GM18858 (cell line): ENCODE measurements at regions not wholly inside any gene's neighbourhood (a gene's known extent, or its start where the extent isn't known, plus 50 kb on each side); places are given as distances from the start of the nearest gene placed in this dataset.
"Not testable (repeated sequence)": the region's sequence is repeated elsewhere in the genome, so short reads cannot be mapped to it uniquely, and the experiment has no call there.

Source experiments
- ATAC-seq: cut with Tn5 transposase; IDR thresholded peaks from one replicate; pipeline ENCODE4 v1.9.1; 2021; ENCODE audit not compliant: unreplicated experiment

DNA sequence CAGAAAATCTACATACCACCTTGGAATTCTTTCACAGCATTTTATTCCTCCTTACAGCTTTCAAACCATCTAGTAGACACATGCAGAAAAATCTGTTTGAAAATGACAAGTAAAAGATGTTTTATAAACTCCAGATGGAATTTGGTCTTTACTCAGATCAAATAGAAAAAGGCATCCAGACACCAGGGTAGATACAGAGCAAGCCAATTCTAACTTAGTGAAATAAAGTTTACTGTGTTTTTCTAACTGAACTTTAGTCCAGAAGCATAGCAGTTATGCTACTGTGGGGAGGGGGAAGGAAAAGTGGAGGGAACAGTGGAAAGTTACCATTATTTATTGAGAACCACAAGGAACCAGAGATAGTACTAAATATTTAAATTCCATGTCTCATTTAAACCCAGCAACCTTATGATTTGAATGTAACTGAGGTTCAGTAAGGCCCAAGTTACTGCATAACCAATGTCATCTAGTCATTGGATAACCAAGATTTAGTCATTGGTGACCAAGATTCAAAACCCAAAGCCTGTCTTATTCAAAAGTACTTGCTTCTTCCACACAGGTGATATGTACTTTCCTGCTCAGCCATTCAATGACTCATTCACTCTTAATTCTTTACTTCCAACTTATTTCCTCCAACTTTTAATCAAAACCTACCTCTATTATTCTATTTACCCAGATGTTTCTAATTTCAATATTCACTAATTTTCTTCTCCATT is 57.7 kb downstream of the RAD51AP2 start:
- no peak for ATAC-seq

GRCh38 chr2:17455343-17455742 is 62.9 kb downstream of the RAD51AP2 start:
- no peak for ATAC-seq

GRCh38 chr2:17446191-17446590 is 72.0 kb downstream of the RAD51AP2 start:
- ATAC-seq = not testable (repeated sequence)

DNA sequence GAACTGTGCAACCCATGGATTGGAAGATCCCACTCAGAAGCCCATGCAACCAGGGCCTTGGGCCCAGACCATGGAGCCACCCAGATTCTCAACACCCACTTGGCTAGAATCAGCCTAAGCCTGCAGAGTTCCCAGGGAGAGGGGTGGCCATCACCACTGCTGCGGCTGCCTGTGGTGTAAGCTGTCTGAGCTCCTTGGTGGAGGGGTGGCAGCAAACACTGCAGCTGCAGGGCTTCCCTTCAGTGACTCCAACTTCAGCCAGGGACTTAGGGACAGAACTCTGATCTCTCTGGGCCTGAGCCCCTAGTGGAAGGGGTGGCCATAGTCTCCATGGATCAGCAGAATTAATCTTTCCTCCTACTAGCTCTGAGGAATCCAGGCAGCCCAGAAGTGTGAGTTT is 72.5 kb downstream of the RAD51AP2 start:
- no peak for ATAC-seq

DNA sequence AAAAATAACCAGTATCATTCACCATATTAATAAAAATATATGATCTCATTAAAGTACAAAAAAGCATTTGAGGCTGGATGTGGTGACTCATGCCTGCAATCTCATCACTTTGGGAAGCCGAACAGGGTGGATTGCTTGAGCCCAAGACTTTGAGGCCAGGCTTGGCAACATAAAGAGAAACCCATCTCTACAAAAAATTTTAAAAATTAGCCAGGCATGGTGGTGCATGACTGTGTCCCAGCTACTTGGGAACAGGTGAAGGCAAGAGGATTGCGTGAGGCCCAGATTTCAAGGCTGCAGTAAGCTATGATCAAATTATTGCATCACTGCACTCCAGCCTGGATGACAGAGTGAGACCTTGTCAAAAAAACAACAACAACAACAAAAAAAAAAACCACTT is 75.9 kb downstream of the RAD51AP2 start:
- no peak for ATAC-seq

GRCh38 chr2:17441790-17442189 is 76.5 kb downstream of the RAD51AP2 start:
- ATAC-seq = no peak

GRCh38 chr2:17441055-17441771 is 77.0 kb downstream of the RAD51AP2 start:
- no peak for ATAC-seq

DNA sequence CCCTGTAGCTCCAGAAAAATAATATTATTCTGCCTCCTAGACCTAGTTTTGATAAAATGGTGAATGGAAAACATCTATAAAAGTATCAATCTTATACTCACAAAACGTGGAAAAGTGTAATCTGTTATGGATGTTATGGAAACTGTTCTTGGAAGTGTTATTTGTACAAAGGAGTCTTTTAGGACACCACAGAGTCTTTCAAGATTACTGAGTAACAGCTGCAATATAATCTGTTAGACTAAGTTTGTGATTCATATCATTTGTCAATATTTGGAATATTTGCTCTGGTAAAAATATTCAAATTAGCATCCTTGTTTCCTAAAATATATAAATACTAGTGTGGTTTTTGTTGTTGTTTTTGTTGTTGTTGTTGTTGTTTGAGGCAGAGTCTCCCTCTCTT is 87.9 kb downstream of the RAD51AP2 start:
- ATAC-seq = no peak

DNA sequence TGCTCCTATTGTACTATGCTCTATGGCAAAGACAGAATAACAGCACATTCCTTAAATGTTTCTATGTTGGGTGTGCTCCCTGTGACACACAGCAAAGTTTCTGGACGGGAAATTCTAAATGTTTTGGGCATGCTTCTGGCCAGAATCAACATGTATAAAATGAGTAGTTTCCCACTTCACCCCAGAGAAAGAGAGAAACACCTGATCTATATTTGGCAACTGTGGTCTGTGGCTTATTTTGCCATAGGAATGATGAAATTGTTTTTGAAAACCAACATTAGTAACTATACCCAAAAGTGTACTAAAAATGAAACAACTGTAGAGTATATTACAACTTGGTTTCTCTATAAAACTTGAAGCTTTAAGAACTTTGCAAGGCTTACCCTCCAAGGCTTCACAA is 89.1 kb downstream of the RAD51AP2 start:
- ATAC-seq = no peak

DNA sequence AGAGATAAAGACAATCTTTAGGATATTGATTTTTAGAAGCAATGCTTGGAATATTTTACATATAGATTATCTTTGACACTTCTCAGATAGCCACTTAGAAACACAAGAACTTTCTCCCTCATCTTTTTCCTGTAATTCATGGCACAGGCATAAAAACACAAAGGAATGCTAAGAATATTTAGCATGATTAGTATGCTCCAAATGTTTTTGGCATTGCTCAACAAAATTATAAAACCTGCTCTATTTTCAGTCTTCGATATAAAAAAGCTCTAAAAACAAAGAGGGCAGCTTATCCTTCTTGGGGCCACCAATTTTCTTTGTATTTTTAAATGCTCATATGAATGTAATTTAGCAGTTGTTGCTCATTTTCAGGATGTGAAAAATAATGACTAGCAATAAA is 90.8 kb downstream of the RAD51AP2 start:
- ATAC-seq = no peak

GRCh38 chr2:17426743-17427142 is 91.5 kb downstream of the RAD51AP2 start:
- no peak for ATAC-seq

DNA sequence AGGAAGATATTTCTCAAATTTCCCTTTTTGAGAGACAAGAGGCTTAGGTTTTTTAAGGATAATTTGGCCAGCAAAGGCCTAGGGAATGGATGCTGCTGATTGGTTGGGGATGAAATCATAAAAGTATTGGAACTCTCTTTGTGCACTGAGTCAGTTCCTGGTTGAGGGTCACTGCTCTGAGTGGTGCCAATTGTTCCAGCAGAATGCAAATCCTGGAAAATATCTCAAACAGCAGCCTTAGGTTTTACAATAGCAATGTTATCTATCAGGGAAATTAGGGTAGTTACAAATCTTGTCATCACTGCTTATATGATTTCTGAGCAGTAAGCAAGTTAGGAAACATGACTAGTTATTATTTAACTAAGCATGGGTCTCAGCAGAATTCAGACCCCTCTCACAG is 96.2 kb downstream of the RAD51AP2 start:
- ATAC-seq = no peak

GRCh38 chr2:17416884-17417391 is 101.3 kb downstream of the RAD51AP2 start:
- ATAC-seq = no peak

DNA sequence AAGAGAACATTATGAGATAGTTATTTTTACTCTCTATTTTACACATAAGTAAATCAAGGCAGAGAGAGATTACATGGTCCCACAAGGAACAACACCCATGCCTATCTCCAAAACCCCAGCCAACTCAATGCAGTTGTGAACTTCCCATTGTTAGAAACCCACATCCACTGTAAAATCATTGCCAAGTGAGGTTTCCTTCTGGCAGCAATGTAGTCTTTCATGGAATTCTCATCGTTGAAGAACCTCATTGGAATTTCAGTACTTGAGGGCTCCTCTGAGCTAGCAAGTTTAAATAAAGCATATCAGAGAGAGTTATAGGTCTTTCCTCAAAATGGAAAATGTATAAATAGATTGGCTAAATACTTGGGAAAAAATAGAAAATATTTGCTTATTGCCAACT is 105.2 kb downstream of the RAD51AP2 start:
- ATAC-seq = no peak

GRCh38 chr2:17401096-17401495 is 117.1 kb downstream of the RAD51AP2 start:
- ATAC-seq = no peak

GRCh38 chr2:17398770-17399169 is 119.5 kb downstream of the RAD51AP2 start:
- ATAC-seq = no peak

DNA sequence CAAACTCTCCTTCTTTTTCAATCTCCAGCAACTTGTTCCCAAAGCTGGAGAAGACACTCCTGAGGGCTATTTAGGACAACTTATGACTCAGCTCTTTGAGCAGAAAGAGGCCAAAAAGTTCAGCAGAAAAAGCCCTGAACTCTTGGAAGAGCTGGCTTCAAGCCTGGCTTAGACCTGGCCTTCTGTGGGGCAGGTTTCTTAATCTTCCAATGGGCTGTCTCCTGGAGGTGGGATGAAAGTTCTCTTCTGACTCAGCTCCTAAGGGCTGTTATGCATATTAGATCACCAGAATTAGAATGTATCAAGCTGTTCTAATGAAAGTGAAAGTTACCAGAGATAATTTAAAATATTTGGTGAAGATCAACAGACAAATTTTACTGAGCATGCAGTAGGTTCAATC is 129.4 kb downstream of the RAD51AP2 start:
- ATAC-seq = no peak

- no peak for ATAC-seq
Observed at GRCh38 chr2:17387591-17387990, 130.6 kb downstream of the RAD51AP2 start.

DNA sequence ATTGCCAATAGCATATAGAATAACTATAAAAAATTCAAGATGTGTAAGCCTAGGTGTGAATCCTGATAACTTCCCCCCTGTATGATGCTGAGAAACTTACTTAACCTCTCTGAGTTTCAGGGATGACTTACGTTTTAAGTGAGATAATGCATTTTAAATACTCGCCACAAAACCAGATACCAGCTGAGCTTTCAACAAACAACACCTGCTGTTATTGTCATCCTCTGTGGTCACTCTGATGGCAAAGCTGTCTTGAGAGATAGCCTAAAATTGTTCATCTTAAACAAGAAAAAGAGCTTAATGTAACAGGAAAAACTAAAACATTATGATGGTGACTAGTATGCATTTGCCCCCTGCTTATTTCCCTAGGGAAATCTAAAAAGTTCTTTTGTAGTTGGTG is 131.5 kb downstream of the RAD51AP2 start:
- ATAC-seq = no peak

- ATAC-seq = no peak
Observed at GRCh38 chr2:17380003-17380402, 138.2 kb downstream of the RAD51AP2 start.

DNA sequence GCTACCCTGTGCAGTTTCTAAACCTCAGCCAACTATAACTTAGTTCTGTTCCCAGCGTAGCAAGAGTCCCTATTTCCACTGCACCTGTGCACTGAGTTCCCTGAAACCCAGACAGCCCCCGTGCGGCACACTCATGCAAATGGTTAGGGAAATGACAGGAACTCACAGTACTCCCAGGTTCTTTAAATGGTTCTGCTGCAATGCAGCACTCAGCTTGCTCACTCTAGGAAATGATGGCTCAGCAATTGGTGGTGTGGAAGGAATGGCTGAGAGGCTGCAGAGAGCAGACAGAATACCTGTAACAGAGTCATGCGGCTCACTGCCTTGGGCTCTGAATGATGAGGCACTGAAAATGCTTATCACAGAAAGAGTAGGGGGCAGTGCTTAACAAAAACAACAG is 143.0 kb downstream of the RAD51AP2 start:
- no peak for ATAC-seq

- no peak for ATAC-seq
Observed at GRCh38 chr2:17373741-17374140, 144.5 kb downstream of the RAD51AP2 start.
